AML-193 (cell line): ENCODE measurements at regions not wholly inside any gene's neighbourhood (a gene's known extent, or its start where the extent isn't known, plus 50 kb on each side); places are given as distances from the start of the nearest gene placed in this dataset.

Source experiments
- DNase-seq, 2 experiments: peaks; one replicate each; lab custom pipeline; 2025; lab: John Stamatoyannopoulos, UW

GRCh38 chr1:243944429-243945160 is 94.6 kb upstream of the AKT3 start:
- no peak for DNase-seq

GRCh38 chr1:243943671-243944428 is 93.8 kb upstream of the AKT3 start:
- no peak for DNase-seq

DNA sequence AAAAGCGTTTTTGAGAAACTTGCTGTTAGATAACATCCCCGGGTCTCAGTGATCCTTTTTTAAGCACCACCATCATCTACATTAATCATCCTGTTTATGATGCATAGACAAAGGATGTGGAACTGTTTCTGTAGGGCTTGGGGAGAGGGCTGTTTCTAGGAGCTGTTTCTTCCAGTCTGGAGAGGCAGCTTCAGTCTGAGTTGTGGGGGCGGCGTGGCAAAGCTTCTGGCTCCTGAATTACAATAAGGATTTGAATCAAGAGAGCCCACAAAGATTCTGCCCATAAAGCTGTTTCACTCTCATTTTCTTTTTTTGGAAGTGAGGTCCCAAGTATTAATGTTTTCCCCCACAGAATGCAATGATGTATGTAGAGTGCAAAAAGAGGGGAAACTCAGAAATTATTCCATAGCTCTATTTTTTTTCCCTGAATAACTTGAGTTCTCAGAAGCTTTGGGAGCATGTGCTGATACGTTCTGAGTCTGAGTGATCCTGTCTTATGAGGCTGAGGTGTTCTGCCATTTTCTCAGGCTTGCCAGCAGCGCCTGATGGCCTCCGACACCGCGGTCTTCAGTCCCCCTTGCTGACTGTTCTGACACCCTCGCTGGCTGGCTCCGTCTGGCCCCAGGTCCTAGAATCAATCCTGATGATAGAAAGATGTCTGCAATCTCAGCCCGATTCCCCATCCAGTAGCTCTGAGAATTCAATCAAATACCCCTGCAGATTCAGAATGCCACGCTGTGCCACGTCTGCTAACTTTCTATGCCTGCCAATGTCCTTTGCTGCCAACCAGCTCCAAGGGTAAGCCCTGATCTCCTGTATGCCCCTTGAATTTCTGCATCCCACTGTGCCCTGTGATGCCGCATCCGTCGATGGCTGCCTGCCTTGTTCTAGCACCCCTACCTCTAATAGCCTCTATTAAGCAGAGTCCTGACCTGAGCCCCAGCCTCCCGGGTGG is 92.4 kb upstream of the AKT3 start:
- DNase-seq = no peak

DNA sequence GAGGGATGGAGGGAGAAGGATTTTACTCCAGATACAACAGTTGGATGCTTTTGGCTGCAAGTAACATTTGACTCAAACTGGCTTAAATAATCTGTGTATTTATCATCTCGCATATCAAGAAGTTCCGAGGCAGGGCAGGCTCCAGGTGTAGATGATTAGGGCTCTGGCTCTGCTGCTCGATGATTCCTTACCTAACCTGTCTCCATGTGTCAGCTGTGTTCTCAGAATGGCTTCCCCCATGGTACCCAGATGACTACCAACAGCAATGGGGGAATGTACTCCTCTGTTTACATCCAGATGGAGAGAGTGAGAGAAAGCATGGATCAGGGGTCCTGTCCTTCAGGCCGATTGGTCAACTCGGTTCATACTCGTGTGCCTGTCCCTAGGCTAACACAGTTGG is 90.4 kb upstream of the AKT3 start:
- no peak for DNase-seq

DNA sequence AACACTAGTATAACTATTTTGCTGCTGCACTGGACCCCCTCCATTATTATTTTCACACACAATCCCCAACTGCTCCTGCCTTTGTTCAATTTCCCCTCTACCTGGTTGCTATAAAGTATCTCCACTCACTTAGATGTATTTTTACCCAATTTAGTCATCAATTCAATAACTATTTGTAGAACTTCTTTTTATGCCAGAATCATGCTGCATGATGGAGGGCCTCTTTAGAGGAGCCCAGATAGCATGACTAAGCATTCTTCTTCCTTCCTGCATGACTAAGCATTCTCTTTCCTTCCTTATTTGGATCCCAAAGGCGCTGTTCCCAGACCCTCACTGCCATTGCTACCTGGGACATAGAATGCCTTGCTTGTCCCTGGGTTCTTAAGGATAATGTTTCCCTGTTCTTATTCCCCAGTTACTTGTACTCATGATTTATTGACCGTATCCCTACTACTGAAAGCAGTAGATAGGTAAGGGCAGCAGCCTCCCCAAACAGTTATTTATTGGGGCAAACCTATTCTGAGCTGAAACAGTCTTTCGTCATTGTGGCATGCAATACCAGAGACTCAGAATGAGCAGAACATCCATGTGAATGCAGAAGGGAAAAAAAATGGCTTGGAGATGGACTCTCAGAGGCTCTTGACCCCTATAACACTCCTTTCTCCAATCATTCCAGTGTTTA is 89.3 kb upstream of the AKT3 start:
- peak; percentile 8 to 12 for DNase-seq

DNA sequence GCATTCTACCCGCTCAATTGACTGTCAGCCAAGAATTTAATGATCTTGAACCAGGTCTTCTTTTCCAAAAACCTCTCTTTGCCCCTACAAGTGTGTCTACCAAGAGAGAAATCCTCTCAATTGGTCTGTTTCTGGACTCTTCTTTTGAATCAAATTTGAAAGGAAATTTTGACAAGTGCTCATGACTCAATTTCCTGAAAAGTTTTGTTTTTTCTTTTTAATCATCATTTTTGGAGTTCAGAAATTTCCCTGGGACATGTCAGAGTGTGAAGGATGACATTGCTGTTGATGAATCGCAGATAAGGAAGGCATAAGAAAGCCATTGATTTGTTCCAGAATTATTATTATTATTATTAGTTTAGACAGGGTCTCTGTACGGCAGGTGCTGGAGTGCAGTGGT is 88.2 kb upstream of the AKT3 start:
- no peak for DNase-seq

GRCh38 chr1:243933495-243933894 is 83.5 kb upstream of the AKT3 start:
- peak in 1 of 2 experiments; percentile 24 for DNase-seq

DNA sequence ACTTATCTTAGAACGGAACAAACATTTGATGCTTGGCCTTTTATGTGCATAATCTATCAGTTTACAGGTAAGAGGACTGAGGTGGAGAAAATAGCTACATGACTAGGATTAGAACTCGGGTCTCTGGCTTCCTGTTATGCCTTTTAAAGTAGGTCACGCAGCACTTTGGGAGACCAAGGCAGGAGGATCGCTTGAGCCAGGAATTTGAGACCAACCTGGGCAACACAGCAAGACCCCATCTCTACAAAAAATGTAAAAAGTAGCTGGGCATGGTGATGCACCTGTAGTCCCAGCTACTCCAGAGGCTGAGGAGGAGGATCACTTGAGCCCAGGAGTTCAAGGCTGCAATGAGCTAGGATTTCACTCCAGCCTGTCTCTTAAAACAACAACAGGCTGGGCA is 81.9 kb upstream of the AKT3 start:
- DNase-seq = no peak

- DNase-seq = no peak
These were observed 81.0 kb upstream of the AKT3 start for GRCh38 chr1:243930822-243931671.

GRCh38 chr1:243927381-243927780 is 77.3 kb upstream of the AKT3 start:
- DNase-seq = no peak

DNA sequence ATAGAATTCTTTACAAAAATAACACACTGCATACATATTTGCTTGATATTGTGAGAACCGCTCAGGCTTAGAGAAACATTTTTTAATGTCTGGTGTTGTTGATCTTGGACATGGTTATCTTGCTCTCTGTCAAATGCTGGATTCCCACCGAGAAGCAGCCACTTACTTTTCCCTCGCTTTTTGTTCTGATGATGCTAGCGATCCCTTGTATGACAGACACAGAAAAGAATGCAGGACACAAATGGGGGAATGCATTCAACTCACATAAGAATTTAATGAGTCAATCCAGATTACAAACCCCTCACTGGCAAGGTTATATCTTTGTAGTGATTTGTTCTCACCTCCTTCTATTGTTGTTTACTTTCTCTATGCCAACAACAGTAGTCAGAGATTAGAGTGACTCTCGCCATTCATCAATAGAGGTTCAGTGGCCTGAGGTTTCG is 76.8 kb upstream of the AKT3 start:
- no peak for DNase-seq

- no peak for DNase-seq
These were observed 76.3 kb upstream of the AKT3 start for GRCh38 chr1:243926299-243926698.

DNA sequence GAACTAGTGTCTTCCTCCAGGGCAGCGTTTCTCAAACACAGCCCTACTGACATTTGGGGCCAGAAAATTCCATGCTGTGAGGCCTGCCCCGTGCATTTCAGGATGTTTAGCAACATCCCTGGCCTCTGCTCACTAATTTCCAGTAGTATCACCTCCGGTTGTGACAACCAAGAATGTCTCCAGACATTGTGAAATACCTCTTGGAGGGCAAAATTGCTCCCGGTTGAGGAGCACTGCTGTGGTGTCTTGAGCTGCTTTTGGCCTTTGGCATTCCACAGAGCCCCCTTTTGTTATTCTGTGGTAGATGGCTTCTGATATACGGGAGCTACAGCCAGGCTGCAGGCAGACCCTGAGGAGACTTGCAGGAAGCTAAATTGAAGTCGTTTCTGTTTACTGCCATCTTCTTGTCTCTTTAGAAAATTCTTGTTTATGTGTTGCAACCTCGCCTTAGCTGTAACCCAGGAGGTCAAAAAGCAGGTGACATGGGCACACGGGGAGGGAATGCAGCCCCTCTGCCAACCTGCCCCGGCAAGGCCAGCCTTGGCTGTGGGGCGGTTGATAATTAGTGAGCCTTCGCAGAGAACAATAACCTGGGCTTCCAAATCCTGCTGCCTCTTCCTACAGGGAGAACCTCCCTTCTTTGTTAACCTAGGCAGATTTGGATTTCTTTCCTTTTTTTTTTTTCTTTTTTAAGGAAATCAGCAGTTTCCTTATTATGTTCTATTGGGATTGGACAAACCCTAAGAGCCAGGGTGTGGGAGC is 74.7 kb upstream of the AKT3 start:
- DNase-seq = no peak

DNA sequence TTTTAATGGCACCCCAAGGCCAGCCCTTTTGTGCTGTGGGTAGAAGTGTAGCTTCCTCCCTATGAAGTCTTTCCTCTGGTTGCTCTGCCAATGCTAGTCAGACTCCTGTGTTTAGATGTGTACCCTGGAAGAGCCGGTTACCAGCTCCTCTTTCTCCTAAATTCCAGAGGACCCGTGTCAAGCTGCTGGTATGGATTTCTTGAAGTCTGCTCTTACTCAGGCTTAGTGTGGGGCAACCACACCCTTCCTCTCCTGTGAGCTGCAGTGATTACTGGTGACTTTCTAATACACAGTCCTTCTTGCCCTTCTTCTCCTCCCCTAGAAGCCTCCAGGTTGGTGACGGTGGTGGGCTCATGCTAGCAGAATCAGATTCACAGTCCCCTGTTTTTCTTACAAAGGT is 74.1 kb upstream of the AKT3 start:
- no peak for DNase-seq

GRCh38 chr1:243923292-243924171 is 73.5 kb upstream of the AKT3 start:
- no peak for DNase-seq

DNA sequence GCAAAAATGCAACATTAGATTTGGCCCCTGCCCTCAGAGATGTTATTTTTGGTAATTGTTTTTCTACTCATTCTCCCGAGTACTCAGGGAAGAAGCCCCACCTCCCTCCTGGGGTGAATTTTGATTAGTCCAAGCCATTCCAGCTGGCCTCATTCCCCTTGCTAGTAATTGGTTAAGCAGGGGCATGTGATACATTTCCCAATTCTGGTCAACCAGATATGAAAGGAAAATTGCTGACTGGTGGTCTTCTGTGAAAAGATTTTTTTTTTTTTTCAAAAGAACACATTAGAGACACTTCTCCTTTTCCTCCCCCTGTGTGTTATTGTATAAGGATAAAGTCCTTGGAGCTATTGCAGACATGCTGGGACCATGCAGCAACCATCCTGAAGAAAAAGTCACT is 71.1 kb upstream of the AKT3 start:
- DNase-seq = no peak

DNA sequence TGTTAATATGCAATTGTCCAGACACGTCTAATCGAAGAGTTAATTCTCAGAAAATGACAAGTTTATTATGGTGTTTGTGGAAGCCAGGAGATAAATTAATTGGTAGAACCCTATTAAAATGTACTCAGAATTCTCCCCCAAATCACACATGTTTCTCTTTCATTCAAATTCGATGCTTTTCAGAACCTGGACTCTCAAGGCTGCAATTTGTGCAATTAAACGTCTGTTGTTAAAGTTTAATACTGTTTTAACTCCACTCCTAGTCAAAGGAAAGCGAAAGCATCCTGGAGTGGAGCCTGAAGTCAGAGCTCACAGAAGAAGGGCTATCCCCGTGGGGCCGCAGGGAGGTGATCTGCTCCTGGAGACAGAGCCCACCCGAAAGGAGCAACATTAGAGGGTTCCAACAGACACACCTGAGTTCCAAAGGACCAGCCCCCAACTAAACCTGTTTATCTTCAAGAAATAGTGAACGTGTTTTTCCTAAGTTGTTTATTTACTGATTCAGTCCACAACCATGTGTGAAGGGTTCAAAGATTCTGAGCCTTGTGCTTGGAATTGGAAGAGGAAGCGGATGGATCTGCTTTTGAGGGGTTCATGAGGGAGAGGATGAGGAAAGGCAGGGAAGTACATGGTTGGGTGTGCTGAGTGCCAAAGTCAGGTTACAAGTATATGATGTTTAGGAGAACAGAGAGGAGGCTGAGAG is 68.0 kb upstream of the AKT3 start:
- no peak for DNase-seq

DNA sequence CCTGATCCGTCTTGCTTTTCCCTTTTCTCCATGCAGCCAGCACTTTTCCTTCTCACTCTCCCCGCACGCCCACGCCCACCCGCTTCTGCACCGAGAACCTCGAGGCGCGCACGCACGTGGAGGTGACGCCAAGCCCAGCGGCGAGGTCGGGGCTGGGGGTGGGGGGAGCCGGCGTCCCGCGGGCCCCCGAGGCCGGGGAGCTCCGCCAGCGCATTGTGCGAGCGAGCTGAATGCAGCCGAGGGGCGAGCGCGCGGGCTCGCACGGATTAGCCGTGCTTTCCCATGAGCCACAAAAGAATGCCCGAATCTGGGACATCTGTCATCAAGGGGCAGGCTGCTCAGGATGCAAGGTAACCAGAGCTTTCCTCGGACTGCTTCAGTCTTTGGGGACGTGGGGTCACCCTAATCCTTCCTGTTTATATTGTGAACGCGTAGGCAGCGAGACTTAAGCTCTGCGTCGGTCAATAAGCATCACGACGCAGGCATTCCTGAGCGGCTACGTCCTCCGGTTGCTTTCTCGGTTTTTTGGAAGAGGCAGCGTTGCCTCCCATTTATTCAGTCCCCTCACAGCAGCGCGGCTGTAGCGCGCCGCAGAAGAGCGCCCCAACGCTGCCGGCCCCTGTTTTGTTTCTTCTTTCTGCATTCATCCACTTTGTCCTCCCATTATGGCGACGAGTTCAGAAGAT is 67.3 kb upstream of the AKT3 start:
- DNase-seq = no peak
